ENCODE measurements at regions not wholly inside any gene's neighbourhood (a gene's known extent, or its start where the extent isn't known, plus 50 kb on each side); places are given as distances from the start of the nearest gene placed in this dataset.

- Mint-ChIP-seq H3K27me3 (ENCODE audit: insufficient read depth, unreplicated experiment) (no peaks in the 10 kb centered on the region), H3K4me3 (ENCODE audit: unreplicated experiment) (no peak overlapping the region), H3K36me3 (ENCODE audit: insufficient read depth, unreplicated experiment) (no peaks in the 10 kb centered on the region), H3K27ac (ENCODE audit: unreplicated experiment) (no peak overlapping the region), H3K4me1 (ENCODE audit: low read depth, unreplicated experiment) (peaks cover 27% of the 10 kb centered on the region), H3K9me3 (ENCODE audit: unreplicated experiment) (peaks cover 6% of the 10 kb centered on the region)
- intact Hi-C loops (cut with micrococcal nuclease; ENCODE audit: unreplicated experiment) = no loop called here
- CTCF ChIA-PET = interaction anchor here (0.6 kb wide), 1 partner anchor 52 kb away, joined by 4 read pairs; no protein-coding TSS in a partner anchor
- DNase-seq = peak; percentile 42 to 62
- Histone ChIP-seq H3K9me3 (peaks cover 5% of the 10 kb centered on the region; the same call in 1 of the 2 replicates), H3K27me3 (replicated peaks; ENCODE audit: control insufficient read depth, insufficient read depth, low read length) (no peaks in the 10 kb centered on the region; the same call in 1 of the 2 replicates), H3K4me1 (peaks cover 34% of the 10 kb centered on the region), H3K4me3 (ENCODE audit: low read depth, low read length) (no peak overlapping the region), H3K36me3 (ENCODE audit: control insufficient read depth, insufficient read depth, low read length) (no peaks in the 10 kb centered on the region)
- POLR2A ChIA-PET = no interaction called here
- no TSS peak for BruUV-seq (replicated peaks)
- no peak for TF ChIP-seq CTCF (IDR thresholded peaks at IDR 0.05; ENCODE audit: insufficient read depth in 1 of 2, low read depth in 1 of 2, low read length in 1 of 2, severe bottlenecking in 1 of 2, unreplicated experiment in 1 of 2)
Measured at GRCh38 chr5:103373597-103374472, 115.3 kb downstream of the MACIR start.

- Mint-ChIP-seq H3K27ac (ENCODE audit: unreplicated experiment) (no peak overlapping the region), H3K4me1 (ENCODE audit: low read depth, unreplicated experiment) (peaks cover 16% of the 10 kb centered on the region), H3K4me3 (ENCODE audit: unreplicated experiment) (no peak overlapping the region), H3K36me3 (ENCODE audit: insufficient read depth, unreplicated experiment) (no peaks in the 10 kb centered on the region), H3K27me3 (ENCODE audit: insufficient read depth, unreplicated experiment) (no peaks in the 10 kb centered on the region), H3K9me3 (ENCODE audit: unreplicated experiment) (no peaks in the 10 kb centered on the region)
- Histone ChIP-seq H3K27me3 (replicated peaks; ENCODE audit: control insufficient read depth, insufficient read depth, low read length) (no peaks in the 10 kb centered on the region; the same call in 1 of the 2 replicates), H3K9me3 (0 out of 2 replicates have a peak, but pooled peaks cover 2% of the 10 kb centered on the region), H3K36me3 (ENCODE audit: control insufficient read depth, insufficient read depth, low read length) (no peaks in the 10 kb centered on the region), H3K4me1 (peaks cover 30% of the 10 kb centered on the region), H3K4me3 (ENCODE audit: low read depth, low read length) (no peak overlapping the region)
- no peak for TF ChIP-seq CTCF (IDR thresholded peaks at IDR 0.05; ENCODE audit: insufficient read depth in 1 of 2, low read depth in 1 of 2, low read length in 1 of 2, severe bottlenecking in 1 of 2, unreplicated experiment in 1 of 2)
- POLR2A ChIA-PET = no interaction called here
- intact Hi-C loops (cut with micrococcal nuclease; ENCODE audit: unreplicated experiment) = no loop called here
- no peak for DNase-seq
- BruUV-seq (replicated peaks) = no TSS peak
- CTCF ChIA-PET = no interaction called here
Measured at GRCh38 chr5:103371046-103371607, 112.6 kb downstream of the MACIR start.

- H3K9me3 Mint-ChIP-seq (ENCODE audit: unreplicated experiment) = no peaks in the 10 kb centered on the region
- CTCF ChIA-PET = no interaction called here
Measured at GRCh38 chr5:103369125-103370120, 110.9 kb downstream of the MACIR start.

More at GRCh38 chr5:103369125-103370120, 110.9 kb downstream of the MACIR start:
- POLR2A ChIA-PET = no interaction called here
- H3K27me3 Mint-ChIP-seq (ENCODE audit: insufficient read depth, unreplicated experiment) = no peaks in the 10 kb centered on the region
- no peaks in the 10 kb centered on the region for H3K36me3 Mint-ChIP-seq (ENCODE audit: insufficient read depth, unreplicated experiment)
- BruUV-seq (replicated peaks) = no TSS peak
- peaks cover 6% of the 10 kb centered on the region for H3K4me1 Mint-ChIP-seq (ENCODE audit: low read depth, unreplicated experiment)
- no peak overlapping the region for H3K4me3 ChIP-seq (ENCODE audit: low read depth, low read length)
- 0 out of 2 replicates have a peak, but pooled peaks cover 2% of the 10 kb centered on the region for H3K9me3 ChIP-seq
- H3K4me1 ChIP-seq = peaks cover 15% of the 10 kb centered on the region
- no peak overlapping the region for H3K27ac Mint-ChIP-seq (ENCODE audit: unreplicated experiment)
- H3K4me3 Mint-ChIP-seq (ENCODE audit: unreplicated experiment) = no peak overlapping the region
- no peaks in the 10 kb centered on the region for H3K36me3 ChIP-seq (ENCODE audit: control insufficient read depth, insufficient read depth, low read length)
- no peak for DNase-seq
- no peaks in the 10 kb centered on the region; the same call in 1 of the 2 replicates for H3K27me3 ChIP-seq (replicated peaks; ENCODE audit: control insufficient read depth, insufficient read depth, low read length)
- intact Hi-C loops (cut with micrococcal nuclease; ENCODE audit: unreplicated experiment) = no loop called here
- no peak for TF ChIP-seq CTCF (IDR thresholded peaks at IDR 0.05; ENCODE audit: insufficient read depth in 1 of 2, low read depth in 1 of 2, low read length in 1 of 2, severe bottlenecking in 1 of 2, unreplicated experiment in 1 of 2)

Data from Caco-2 (cell line).